Amniotic epithelial cell (primary cell): ENCODE measurements at regions not wholly inside any gene's neighbourhood (a gene's known extent, or its start where the extent isn't known, plus 50 kb on each side); places are given as distances from the start of the nearest gene placed in this dataset.

Source experiments
- DNase-seq: peaks from one replicate; pipeline ENCODE4 v3.0.0-alpha.2; 2010; ENCODE audit warnings: low read depth

DNA sequence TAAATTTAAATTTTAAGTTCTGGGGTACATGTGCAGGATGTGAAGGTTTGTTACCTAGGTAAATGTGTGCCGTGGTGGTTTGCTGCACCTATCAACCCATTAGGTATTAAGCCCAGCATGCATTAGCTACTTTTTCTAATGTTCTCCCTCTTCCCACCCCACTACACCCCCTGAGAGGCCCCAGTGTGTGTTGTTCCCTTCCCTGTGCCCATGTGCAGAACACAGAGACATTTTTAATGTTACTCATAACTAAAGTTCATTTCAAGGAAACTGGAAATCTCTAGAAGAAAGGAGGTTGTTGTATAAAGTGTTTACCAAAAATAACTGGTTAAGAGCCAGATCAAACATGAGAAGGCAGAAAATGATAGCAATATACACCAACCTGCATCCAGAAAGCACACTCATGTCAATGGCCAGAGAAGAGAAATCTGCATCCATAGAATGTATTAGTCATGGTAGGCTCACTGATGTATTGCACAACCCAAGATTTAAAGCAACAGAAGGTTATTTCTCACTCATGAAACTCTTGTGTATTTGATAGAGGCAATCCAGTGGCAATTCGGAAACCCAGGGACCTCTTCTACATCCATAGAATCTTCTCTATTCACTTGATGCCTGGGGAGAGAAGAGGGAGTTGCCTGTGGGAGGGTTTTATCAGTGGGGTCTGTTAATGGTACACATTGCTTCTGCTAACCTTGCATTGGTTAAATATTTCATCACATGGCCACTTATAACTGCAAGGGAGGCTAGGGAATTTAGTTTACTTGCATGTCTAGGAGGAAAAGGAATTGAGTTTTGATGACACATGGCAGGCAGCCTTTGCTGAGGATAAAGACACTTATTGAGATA is 321.9 kb upstream of the RASGRP1 start:
- DNase-seq = peak; percentile 91

DNA sequence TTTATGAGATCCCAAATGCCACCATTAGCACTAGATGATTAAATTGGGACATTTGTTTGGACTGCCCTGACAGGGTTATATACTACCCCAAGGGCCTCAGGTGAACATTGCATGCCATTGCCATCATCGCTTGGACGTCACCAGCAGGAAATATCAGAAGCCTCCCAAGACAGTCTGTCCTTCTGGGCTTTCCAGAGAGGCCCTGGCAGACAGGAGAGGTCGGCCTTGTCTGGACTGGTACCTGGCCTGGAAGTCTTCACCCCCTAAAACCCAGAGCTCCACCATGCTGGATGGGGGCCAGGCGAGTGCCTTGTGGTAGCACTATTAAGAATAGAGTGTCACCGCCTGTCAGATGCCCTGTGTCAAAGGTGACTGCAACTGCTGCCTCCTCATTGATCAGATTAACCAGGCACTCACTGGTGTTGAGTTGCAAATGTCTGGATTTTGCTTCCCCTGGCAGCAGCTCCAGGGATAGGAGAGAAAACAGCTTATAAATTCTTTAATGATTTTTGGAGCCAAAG is 324.1 kb upstream of the RASGRP1 start:
- DNase-seq = no peak

DNA sequence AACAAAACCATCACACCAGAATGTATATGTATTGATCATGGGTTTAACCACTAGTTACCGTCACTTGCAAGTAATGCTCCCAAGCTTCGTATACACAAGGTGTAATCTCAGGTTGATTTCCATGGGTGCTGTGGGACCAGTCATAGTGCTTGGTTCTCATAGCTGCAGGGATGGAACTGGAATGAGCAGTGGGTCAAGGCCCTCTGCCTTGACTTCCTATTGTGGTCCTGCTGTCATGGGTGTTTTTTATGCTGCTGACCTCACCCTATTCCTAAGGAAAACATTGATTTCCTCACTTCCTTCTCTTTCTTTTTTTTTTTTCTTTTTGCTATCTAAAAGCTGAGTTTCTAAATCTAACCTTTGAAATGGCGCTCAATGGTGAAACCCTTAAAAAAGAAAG is 325.6 kb upstream of the RASGRP1 start:
- no peak for DNase-seq

DNA sequence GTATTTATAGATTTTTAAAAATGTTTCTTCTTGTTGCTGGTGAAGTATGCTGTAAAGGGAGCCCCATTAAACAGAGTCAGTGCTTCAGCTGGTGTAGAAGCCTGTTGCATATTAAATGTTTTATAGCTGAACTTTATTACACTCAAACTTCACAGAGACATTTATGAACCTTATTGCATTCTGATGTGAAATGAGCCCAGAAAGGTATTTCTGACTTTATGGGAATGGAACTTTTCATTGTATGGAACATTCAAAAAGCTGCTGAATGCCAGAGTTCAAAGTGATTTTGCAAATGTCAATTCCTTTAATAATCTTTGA is 329.3 kb upstream of the RASGRP1 start:
- no peak for DNase-seq

DNA sequence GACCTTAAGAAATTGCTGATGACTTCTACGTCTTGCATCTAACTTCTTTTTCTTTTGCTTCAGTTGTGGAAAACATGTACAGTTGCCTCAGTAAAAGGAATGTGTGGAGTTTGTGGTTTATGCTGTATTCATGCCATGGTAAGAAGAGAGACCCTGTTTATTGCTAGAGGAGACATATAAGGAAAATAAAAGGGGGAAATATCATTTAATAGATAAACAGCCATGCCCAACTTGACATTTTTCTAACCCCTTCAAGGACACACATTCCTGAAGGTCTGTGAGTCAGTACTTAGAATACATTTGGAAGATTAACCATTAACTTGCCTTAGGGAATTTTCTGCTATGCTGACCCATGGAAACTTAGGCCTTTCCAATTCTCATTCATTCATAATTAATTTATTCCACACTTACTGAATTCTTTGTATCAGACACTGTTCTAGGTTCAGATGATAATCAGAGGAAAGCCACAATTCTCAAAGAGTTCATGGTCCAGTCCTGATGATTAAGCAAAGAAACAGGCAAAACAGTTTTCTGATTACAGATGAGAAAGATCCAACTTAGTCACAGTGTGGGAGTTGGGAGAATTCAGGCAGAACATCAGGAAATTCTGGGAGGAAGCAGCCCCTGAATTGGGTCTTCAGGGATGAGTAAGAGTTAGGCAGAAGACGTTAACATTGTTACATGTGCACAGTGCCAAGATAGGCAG is 329.8 kb upstream of the RASGRP1 start:
- DNase-seq = peak; percentile 97

DNA sequence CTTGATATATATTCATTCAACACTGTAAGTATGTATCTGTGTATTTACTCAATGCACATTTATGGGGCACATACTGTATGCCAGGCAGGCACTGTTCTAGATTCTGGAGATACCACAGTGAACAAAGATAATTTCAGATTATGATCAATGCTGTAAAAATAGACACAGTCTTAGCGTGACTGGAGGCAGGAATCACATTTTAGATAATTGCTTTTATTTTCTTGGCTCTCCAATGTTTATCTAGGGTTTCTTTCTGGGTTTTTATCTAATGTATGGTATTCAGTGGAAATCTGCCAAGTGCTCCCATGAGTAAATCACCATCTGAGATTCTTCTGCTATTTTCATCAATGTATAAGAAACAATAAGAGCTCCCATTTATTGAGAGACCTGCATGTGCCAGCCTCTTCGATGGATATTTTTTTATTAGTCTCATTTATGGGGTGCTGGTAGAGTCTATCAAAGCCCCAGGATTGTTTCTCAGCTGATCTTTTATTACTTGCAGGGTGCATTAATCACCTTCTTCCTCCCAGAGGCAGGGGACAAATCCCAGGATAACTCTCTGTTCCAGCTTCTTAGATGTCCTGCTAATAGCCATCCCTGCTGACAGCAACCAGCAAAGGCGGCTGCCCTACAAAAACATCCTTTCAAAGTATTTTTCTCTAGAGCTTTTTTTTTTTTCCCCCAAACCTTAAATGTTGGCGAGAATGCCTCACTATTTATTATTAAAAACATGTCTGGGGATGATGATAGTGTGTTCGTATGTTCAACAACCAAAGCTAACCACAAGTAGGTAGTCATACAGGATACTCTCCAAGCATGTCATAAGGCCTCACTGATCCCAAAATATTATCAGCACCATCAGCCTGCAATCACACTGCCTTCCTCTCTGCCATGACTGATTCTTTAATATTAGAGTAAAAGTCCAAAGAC is 331.0 kb upstream of the RASGRP1 start:
- peak; percentile 72 for DNase-seq

DNA sequence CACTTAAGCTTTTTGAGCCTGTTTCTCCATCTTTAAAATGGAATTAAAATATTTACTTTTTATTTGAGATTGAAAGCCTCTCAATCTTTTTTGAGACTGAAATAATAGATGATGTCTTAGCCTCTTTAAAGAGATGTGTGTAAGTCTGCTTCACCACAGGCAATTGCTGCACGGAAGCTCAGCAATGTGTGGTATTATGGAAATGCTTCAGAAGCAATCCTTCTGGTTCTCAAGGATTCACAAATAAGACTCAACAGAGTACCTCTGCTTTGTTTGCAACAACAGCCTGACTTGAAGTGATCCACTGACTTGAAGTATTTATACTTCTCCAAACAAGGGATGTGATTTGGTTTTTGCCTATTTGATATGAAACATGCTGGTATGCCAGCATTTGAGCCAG is 332.0 kb upstream of the RASGRP1 start:
- DNase-seq = peak; percentile 17

DNA sequence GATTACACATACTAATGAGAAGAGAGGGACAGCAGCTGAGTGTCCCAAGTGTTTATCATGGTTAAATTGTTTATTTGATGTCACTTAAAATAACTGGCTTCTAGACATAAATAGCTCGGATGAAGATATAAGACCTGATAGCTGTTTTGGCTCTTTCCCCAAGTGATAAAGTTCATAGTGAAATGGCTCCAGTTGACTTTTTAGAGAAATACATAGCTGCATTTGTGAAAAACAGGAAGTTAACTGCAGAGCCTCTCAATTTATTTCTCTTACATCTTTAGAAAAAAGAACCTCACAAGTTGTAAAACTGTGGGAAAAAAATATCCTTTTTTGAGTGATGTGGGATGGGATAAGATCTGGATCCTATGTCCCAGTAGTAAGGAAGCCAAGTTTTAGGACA is 332.9 kb upstream of the RASGRP1 start:
- no peak for DNase-seq

DNA sequence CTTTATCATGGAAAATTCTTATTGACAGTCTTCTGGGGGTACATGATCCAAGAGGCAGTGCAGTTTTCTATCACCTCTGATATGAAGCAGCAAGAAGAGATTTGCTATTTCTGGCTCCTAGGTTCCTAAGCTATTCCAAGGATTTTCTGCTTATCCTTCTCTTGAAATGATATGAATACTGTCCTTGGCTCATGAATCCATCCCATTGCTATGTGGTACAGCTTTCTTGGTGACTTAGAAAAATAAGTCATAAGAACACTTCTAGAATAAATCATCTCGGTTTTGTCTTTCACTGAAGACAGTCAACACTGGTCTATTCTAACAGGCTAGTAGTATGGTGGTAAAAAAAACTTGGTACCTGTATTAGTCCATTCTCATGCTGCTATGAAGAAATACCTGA is 333.6 kb upstream of the RASGRP1 start:
- DNase-seq = no peak

DNA sequence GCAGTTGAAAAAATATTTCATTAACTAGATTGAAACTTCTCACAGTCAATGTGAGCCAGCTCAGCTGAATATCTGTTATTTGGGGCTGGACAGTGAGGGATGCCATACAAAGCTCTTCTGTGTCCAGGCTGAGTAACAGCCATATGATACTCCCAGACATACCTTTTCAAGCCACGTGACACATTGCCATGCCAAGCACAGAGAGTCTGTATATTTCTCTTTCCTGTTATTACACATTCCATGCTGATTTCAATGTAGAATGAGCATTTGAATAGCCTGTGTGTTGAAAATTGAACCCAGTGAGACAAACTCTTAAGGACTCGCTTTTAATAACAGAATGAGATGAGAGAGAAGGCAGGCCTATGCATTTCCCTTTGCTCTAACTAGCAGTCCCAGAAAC is 334.7 kb upstream of the RASGRP1 start:
- DNase-seq = peak; percentile 50

DNA sequence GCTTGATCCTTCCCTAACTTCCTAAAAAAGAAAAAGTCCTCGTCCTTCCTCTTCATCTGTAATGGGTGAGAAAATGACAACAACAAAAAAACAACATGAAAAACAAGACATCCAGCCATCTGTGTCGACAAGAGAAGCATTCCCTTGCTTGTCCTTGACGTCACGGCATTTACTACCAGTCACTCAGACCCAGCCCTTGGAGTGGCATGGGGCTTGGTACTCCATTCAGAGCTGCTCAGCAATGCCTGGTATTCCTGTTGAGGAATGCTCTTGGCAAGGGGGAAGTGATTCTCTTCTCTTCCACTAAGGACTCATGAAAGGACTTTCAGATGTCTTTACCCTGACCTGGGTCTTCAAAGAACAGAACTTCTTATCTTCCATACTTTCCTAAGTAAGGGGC is 339.7 kb upstream of the RASGRP1 start:
- no peak for DNase-seq

DNA sequence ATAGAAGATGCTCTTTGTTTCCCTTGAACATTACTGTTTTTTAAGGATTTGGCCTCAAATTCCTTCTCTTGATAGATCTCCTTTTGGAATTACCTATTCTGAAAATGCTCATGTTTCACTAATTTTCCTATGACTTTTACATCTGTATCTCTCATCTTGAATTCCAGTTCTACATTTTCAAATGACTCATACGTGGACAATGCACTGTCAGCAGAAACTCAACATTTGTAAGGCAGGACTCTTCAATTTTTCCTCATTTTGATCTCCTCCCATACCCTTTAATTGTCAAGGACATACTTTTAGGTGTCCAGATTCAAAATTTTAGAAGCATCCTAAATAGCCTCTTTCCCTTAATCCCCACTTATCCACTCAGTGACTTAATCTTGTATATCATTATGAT is 341.0 kb upstream of the RASGRP1 start:
- DNase-seq = no peak

DNA sequence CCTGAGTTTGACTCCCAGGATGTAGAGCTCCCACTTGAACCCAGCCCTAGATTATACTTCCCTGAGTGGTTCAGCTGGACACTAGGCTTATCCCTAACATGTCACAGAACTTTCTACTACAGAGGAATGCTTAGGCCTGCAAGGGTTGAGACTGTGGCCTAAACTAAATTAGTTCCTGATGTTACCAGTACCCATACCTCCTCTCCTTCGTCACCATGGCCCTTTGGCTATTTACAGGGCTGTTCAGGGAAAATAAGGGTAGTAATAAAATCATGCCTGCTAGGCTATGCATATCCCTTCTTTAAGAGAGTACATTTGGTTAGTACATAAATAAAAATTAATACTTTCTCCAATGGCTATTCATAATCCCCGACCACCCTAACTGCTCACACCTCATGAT is 356.4 kb upstream of the RASGRP1 start:
- no peak for DNase-seq

DNA sequence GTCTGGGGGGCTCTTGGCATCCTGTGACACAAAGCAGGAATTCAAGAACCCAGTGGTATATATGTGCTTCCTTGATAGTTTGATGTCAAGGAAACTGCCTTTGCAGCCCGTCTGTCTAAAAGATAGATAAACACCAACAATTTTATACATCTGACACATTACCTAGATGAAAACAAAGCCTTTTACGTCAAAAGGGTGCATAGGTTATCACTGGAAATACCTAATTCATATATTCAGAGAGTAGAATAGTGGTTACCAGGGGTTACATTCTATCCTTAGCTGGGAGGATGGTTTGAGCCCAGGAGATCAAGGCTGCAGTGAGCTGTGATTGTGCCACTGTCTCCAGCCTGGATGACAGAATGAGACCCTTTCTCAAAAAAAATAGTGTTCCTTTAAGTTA is 356.9 kb upstream of the RASGRP1 start:
- DNase-seq = no peak

DNA sequence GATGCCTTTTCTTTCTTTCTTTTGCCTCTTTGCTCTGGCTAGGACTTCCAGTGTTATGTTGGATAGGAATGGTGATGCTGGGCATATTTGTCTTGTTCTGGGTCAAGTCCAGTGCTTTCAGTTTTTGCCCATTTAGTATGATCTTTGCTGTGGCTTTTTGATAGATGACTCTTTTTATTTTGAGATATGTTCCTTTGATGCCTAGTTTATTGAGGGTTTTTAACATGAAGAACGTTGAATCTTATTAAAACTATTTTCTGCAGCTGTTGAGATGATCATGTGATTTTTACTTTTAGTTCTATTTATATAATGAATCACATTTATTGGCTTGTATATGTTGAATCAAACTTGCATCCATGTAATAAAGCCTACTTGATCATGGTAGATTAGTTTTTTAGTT is 363.8 kb upstream of the RASGRP1 start:
- no peak for DNase-seq

DNA sequence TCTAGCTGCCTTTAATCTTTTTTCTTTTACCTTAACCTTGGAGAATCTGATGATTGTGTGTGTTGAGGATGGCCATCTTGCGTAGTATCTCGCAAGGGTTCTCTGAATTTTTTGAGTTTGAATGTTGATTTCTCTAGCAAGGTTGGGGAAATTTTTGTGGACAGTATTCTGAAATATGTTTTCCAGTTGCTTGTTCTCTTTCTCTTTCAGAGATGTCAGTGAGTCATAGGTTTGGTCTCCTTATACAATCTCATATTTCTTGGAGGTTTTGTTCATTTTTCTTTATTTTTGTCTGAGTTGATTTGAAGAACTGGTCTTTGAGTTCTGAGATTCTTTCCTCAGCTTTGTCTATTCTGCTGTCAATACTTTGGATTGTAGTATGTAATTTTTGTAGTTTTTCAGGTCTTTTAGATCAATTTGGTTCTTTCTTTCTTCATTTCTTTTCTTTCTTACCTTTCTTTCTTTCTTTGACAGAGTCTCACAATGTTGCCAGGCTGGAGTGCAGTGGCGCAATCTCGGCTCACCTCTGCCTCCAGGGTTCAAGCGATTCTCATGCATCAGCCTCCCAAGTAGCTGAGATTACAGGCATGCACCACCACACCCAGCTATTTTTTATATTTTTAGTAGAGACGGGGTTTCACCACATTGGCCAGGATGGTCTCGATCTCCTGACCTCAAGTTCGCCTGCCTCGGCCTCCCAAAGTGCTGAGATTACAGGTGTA is 366.4 kb upstream of the RASGRP1 start:
- peak; percentile 67 for DNase-seq

DNA sequence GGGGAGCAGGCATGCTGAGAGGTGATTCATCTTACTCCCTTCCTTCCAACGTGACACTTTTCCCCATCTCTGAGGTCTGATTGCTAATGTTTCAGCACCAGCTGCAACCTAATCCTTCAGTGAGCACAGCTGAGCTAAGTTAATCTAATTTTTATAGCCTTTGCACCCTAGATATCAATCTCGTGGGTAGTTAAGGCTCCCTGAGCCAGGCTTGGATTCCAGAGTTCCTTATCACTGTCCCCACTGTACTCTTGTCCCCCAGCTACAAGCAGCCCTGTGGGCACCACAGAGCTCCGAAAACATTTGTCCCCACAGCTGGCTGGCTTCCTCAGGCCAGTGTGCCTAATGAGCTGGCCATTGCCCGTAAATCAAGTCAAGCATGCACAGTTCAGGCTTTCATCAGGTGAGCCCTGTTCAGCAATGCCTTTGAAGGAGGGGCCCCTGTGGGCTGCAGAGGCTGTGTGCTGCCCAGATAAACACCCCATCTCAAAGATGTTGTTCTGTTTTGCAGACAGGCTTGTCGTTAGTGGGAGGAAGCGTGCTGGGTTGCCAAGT is 376.9 kb upstream of the RASGRP1 start:
- peak; percentile 49 for DNase-seq

DNA sequence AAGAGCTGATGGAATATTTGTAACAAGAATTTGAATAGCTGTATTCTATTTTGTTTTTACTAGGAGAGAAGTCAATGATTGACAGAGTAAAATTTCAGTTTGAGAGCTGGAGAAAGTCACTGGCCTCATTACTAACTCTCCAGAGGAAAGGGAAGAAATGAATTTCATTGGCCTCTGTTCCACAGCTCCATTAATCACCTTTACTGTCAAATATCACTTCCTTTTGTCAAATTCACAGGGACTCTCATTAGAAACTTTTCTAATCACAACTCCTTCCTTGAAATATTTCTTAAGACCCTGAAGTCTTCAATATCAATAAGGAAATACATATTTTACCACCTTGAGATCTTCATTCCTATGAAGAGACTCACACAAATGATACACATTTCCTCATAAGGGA is 379.9 kb upstream of the RASGRP1 start:
- DNase-seq = no peak

DNA sequence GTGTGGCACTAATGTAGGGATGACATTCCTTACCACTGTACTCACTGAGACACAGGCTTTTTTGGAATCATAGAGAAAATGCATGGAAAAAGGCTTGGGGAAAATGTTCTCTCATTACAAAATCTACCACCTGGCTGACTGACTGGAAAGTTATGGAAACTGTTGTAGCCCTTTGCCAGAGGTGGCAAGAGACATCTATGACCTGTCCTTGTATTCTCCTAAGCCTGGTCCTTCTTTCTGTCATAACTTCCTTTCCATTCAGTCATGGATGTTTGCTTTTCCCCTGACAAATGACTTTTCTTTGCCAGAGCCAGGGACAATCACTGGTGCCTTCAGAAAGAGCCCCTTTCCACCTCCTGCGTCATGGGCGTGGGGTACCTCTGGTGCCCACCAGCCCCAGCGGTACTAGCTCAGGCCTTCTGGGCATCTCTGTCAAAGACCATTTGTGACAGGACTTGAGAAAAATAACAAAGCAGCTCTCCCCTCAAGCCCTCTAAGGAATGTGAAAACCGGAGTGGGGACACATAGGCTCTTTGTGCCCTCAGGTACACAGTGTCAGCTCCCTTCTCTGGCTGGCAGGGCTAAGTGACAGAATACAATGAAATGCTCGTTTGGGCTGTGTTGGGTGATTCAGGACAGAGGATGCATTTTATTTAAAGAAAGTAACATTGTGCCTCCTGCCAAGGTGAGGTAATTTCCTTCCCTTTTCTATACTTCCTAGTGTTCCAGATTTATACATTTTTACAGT is 381.1 kb upstream of the RASGRP1 start:
- DNase-seq = no peak

DNA sequence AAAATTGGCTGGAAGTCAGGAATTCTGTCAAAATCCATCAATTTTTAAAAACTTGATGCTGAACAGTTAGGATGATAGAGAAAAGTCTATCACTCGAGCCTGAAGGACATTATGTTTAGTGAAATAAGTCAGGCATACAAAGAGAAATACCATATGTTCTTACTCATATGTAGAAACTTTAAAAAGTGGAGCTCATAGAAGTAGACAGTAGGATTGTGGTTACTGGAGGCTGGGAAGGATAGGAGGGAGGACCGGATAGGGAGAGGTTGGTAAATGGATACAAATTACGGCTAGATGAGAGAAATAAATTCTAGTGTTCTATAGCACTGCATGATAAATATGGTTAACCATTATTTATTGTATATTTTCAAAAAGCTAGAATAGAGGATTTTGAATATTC is 389.5 kb upstream of the RASGRP1 start:
- DNase-seq = no peak

DNA sequence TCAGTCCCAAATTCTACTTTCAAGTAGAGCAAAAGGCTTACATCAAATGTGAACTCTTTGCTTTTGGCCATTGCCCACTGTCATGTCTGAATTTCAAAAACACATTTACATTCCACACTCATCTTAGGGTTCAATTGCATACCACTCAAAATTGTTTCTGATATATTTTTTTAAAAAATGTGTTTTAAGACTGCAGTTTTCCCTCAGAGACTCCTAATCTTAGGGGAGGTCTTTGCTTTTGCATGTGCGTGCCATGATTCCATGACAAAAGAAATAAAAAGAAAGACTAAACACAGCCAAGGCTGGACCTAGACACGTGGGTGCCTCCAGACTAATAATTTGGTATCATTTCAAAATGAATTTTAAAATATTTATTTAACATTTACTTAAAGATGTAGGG is 396.8 kb upstream of the RASGRP1 start:
- DNase-seq = no peak
